ENCODE measurements at regions not wholly inside any gene's neighbourhood (a gene's known extent, or its start where the extent isn't known, plus 50 kb on each side); places are given as distances from the start of the nearest gene placed in this dataset.

DNA sequence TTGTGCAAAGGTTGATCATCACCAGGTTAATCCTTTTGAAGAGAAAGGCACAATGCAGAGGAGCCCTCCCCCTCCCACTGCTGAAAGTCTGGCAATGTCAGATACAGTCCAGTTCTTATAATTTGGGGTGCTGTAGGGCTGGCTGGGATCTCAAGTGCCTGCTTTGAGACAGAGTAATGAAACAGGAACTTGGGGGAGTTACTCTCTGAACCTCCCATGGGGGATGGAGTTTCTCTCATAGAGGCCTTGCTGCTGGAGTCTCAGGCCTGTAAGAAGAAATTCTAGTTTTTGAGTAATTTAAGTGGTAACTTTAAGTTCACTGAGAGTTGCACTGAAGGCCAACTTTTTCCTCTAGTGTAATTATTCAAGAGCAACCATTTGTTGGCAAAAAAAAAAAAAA lies 410.5 kb downstream of the KCNRG start:
- TF ChIP-seq GATA3 (IDR thresholded peaks at IDR 0.05; ENCODE audit: low read depth, low read length), result no peak
- TF ChIP-seq GATA2 (IDR thresholded peaks at IDR 0.05; ENCODE audit: low read depth, low read length), result no peak

DNA sequence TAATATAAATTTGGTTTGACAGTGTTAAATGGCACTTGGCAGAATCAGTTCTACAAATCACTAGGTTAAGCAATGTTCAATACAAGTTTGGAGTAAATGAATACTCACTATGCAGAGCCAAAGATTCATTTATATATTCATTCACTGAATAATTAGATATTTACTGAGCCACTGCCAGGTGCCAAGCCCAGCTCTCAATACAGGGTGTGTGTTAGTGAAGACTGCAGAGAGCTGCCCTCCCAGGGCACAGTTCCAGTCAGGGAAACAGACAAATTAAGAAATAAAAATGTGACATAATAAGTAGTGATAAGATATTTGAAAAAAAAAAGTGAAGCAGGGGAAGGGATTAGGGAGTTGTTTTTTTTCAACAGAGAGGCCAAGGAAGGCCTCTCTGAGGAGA lies 411.7 kb downstream of the KCNRG start:
- TF ChIP-seq GATA3 (IDR thresholded peaks at IDR 0.05; ENCODE audit: low read depth, low read length) (no peak), GATA2 (IDR thresholded peaks at IDR 0.05; ENCODE audit: low read depth, low read length) (no peak)

DNA sequence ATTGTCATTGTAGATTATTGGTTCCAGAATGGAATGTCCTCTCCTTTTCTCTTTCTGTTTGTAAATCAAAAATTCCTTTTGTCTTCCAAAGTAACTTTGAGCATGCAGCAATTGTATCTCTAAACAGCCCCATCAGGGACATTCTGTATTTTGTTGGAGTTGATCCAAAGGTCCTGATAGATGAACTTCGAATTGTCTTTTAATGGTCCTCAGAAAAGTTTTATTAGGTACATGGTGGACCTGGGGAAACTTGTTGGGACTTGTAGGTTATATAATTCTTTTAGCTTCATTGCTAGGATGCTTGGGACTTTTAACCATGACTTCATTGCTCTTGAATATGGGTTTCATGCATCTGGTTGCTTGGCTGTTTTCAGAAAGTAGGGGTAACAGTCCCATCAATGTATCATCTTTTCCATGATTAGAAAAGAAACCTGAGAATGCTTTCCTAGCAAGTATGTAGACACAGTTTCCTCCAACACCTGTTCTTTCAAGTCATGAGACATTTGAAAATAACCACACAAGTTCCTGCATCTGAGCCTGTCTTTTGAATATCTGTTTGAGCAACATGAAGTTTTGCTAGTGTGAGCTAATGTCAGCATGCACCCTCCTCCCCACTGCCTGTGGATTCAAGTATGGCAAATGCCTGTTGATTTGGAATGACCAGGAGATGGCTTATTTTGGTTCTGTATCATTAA lies 413.1 kb downstream of the KCNRG start:
- TF ChIP-seq GATA3 (IDR thresholded peaks at IDR 0.05; ENCODE audit: low read depth, low read length) (no peak), GATA2 (IDR thresholded peaks at IDR 0.05; ENCODE audit: low read depth, low read length) (no peak)

DNA sequence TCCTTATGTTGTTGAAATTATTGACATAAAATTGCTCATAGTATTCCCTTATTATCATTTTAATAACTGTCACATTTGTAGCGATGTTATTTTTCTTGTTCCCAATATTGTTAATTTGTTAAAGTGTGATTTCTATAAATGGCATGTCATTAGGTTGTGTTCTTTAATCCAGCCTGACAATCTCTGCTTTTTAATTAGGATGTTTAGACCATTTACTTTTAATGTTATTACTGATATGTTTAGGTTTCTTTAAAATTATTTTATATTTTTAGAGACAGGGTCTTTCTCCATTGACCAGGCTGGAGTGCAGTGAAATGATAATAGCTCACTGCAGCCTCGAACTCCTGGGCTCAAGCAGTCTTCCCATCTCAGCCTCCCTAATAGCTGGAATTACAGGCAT lies 408.5 kb downstream of the DLEU7 start:
- TF ChIP-seq GATA3 (IDR thresholded peaks at IDR 0.05; ENCODE audit: low read depth, low read length) (no peak), GATA2 (IDR thresholded peaks at IDR 0.05; ENCODE audit: low read depth, low read length) (no peak)

DNA sequence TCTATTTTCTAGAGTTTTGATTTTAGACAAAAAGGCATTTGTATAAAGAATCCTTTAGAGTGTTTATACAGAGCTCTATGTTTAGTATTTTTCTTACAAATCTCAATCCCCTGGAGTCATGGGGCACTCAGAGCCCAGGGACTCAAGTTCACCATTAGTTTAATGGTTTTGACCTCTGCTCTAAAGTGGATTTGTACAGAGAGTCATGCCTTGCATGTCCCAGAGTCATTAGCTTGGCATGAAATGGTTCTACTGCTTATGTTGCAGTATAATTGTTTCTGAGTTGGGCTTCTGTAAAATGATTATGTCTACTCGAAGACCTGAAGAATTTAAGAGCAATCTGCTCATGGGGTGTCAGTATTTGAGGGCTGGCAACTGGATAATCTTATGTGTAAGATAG lies 406.2 kb downstream of the DLEU7 start:
- TF ChIP-seq GATA3 (IDR thresholded peaks at IDR 0.05; ENCODE audit: low read depth, low read length) (no peak), GATA2 (IDR thresholded peaks at IDR 0.05; ENCODE audit: low read depth, low read length) (no peak)

DNA sequence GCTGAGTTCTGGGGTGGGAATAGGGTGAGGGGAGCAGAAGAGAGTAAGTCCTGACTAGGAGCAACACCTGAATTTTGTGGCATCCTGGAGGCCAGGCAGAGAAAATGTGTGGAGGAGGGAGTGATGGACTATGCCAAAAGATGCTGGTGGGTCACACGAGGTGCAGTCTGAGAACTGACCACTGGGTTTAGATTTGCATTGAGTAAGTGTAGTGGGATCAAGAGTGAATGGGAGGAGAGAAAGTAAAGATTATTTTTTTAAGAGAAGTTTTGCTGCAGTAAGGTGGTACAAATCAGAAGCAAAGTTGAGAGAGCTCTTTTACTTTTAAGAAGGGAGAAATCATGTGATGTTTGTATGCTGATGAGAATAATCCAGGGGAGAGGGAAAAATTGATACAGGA lies 405.1 kb downstream of the DLEU7 start:
- TF ChIP-seq GATA3 (IDR thresholded peaks at IDR 0.05; ENCODE audit: low read depth, low read length), result no peak
- TF ChIP-seq GATA2 (IDR thresholded peaks at IDR 0.05; ENCODE audit: low read depth, low read length), result no peak

DNA sequence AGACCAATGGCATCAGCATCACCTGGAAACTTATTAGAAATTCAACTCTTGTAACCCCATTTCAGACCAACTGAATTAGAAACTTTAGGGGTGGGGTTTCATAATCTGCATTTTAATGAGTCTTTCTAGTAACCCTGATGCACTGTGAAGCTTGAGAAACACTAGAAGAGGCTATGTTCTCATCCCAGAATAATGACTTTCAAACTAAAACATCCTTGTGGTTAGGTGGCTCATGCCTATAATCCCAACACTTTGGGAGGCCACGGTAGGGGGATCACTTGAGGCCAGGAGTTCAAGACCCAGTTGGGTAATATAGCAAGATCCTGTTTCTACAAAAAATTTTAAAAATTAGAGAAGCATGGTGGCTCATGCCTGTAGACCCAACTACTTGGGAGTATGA lies 402.4 kb downstream of the DLEU7 start:
- no peak for TF ChIP-seq GATA3 (IDR thresholded peaks at IDR 0.05; ENCODE audit: low read depth, low read length)
- TF ChIP-seq GATA2 (IDR thresholded peaks at IDR 0.05; ENCODE audit: low read depth, low read length), result no peak

DNA sequence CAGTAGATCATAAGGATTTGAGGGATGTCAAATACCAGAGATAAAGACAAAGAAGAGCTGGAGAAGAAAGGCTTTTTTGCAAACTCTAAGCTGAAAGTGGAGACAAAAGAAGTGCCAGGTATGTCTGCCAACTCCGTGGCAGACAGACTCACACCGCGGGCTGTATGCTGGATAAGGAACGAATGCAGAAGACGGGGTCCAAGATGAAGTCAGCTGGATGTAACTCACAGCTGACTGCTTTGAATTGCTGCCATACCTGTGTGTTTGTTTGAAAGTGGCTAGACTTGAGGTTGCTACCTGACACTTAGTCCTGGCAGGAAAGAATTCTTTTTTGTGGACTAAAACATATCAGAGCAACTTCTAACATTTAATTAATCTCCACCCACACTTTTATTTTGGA lies 398.8 kb downstream of the DLEU7 start:
- TF ChIP-seq GATA3 (IDR thresholded peaks at IDR 0.05; ENCODE audit: low read depth, low read length) (no peak), GATA2 (IDR thresholded peaks at IDR 0.05; ENCODE audit: low read depth, low read length) (no peak)

DNA sequence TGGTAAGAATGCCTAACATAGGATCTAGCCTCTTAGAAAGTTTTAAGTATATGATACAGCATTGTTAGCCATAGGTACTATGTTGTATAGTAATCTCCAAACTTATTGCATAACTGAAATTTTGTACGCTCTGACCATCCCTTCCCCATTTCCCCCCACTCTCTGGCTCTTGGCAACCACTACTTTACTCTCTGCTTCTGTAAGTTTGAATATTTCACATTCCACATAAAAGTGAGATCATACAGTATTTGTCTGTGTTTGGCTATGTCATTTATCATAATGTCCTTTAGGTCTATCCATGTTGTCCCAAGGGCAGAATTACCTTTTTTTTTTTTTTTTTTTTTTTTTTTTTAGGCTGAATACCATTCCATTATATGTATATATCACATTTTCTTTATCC lies 396.9 kb downstream of the DLEU7 start:
- TF ChIP-seq GATA2 (IDR thresholded peaks at IDR 0.05; ENCODE audit: low read depth, low read length) (no peak), GATA3 (IDR thresholded peaks at IDR 0.05; ENCODE audit: low read depth, low read length) (no peak)

DNA sequence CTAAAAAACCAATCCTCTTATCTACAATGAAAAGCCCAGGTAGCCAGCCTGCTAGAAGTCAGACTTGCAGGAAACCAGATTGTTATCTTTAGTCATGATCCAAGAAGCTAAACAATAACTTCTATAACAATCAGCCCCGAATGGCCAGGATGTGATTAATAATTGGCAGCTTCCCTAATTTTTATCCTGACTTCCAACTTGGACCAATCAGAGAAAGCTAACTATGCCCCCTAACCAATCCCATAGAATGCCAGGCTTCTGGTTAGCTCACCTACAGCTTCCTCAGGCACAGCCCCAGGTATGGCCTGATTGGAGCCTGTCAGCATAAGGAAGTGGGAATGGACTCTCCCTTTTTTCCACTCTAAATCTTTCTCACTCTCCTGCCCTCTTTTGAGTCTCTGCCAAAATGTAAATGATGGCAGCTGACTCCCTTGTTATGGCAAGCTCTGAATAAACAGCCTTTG lies 394.9 kb downstream of the DLEU7 start:
- TF ChIP-seq GATA2 (IDR thresholded peaks at IDR 0.05; ENCODE audit: low read depth, low read length) (no peak), GATA3 (IDR thresholded peaks at IDR 0.05; ENCODE audit: low read depth, low read length) (no peak)

DNA sequence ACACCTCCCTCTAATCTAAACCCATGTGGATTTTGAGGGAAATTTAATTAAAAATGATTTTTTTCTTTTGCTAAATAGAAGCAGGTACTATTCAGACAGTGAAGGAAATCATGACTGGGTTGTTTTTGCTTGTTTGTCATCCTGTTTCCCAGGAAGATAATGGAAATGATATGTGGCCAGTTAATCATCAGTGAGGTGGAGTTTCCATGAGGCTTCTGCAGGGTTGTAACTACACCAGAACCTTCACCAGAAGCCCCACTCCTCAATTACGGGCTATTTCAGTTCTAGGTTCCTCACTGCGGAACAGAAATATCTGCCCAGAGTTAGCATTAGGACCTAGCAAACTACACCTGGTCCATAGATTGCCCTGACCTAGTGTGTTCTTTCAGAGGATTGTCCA lies 394.0 kb downstream of the DLEU7 start:
- TF ChIP-seq GATA2 (IDR thresholded peaks at IDR 0.05; ENCODE audit: low read depth, low read length) (no peak), GATA3 (IDR thresholded peaks at IDR 0.05; ENCODE audit: low read depth, low read length) (no peak)

DNA sequence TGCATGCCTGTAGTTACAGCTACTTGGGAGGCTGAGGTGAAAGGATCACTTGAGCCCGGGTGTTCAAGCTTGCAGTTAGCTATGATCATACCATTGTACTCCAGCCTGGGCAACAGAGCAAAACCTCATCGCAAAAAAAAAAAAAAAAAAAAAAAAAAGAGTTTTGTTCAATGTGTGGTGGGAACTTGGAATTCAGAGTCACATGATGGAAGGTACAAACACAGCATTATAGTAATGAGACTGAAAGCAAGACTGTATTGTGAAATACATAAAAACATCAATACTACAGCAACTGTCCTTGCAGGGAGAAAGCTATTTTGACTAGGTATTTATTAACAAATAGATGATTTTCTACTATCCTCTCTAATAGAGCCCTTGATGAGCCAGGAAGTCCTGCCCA lies 393.2 kb downstream of the DLEU7 start:
- TF ChIP-seq GATA3 (IDR thresholded peaks at IDR 0.05; ENCODE audit: low read depth, low read length), result no peak
- no peak for TF ChIP-seq GATA2 (IDR thresholded peaks at IDR 0.05; ENCODE audit: low read depth, low read length)

DNA sequence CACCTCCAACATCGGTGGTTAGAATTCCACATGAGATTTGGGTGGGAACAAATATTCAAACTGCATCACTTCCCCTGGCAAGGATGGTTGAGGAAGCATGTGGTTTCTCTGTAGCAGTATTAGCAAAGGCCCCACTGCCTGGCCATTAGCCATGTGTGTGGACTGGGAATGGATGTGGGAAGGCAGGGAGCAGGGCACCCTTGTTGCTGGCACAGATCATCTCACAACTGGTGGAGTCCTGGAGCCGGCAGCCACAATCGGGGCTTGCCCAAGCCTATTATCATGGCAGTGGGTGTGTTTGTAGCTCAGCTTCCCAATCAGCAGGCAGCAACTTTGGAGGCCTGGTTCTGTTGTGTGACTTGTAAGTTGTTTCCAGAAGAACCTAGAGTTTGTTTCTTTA lies 391.9 kb downstream of the DLEU7 start:
- no peak for TF ChIP-seq GATA3 (IDR thresholded peaks at IDR 0.05; ENCODE audit: low read depth, low read length)
- no peak for TF ChIP-seq GATA2 (IDR thresholded peaks at IDR 0.05; ENCODE audit: low read depth, low read length)

DNA sequence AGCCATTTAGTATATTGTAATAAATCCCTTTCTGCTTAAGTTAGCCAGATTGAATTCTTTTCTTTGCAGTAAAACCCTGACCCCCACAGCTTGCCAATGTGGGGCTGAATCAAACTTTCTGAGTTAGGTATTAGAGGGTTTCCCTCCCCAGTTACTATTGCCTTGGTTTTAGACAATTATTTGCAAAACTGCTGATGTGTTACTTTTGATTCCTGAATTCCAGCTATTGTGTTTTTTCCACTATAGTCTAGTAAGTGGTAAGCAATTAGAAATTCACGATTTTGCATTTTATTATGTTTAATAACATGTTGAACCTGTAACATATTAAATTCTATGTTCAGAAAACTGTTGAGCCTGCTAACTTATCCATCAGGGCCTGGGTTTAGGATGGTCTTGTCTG lies 391.5 kb downstream of the DLEU7 start:
- TF ChIP-seq GATA2 (IDR thresholded peaks at IDR 0.05; ENCODE audit: low read depth, low read length) (no peak), GATA3 (IDR thresholded peaks at IDR 0.05; ENCODE audit: low read depth, low read length) (no peak)

DNA sequence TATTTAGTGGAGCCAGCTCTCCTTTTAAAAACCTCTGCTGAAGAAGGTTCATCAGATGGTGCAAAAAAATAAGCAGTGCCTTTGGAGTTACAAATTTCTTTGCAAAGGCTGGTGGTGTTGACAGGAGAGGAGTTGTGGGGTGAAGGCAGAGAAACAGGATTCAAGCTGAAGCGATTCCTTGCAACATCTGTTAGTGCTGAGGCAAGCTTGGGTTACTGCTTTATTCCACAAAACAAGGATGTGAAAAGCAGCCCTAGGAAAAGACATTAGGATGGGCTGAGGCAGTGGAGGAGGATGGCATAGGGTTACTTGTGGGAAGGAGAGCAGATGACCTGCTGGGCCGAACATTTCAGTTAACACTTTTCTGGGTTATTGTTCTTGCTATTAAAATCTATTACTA lies 390.7 kb downstream of the DLEU7 start:
- TF ChIP-seq GATA3 (IDR thresholded peaks at IDR 0.05; ENCODE audit: low read depth, low read length), result no peak

DNA sequence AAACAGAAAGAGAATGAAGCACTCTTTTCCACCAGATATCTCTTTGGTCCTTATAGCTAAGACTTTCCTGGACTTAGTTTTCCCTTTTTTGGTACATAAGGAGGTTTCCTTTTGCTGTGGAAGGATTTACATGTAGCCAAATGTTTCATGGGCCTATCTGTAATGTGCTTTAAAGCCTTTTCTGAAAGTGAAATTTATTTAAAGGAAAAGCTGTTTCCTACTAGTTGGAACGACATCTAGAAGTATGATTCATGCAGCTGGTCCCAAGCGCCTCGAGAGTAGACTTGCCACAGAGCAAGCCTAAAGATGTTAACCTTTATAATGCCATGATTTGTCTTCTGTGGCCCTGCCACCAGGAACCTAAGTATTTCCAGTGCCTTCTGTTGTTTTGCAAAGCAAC lies 390.3 kb downstream of the DLEU7 start:
- no peak for TF ChIP-seq GATA2 (IDR thresholded peaks at IDR 0.05; ENCODE audit: low read depth, low read length)

Data from SH-SY5Y (cell line).